Gastrocnemius medialis (tissue), 4 donors: ENCODE measurements at regions not wholly inside any gene's neighbourhood (a gene's known extent, or its start where the extent isn't known, plus 50 kb on each side); places are given as distances from the start of the nearest gene placed in this dataset.

Experiments used
- POLR2A ChIP-seq, 2 donors: fragments of 450-650 bp; IDR thresholded peaks; one replicate each; pipeline ENCODE4 v1.6.1; 2017; ENCODE audit warnings: antibody characterized with exemption in 2 of 2, mild to moderate bottlenecking in 2 of 2, moderate library complexity in 2 of 2
- TF ChIP-seq, protein P1 (sequence below), 5 experiments: fragments of 450-650 bp in 3 of 5; fragments of 200-600 bp in 2 of 5; sonication (generic) in 2 of 5; IDR thresholded peaks in 4 of 5; conservative IDR thresholded peaks in 1 of 5; 1 replicate in 4 of 5; 2 replicates in 1 of 5; pipeline ENCODE4 v1.5.1; 2016 to 2019; ENCODE audit warnings: antibody characterized with exemption in 5 of 5, mild to moderate bottlenecking in 3 of 5, moderate library complexity in 3 of 5

DNA sequence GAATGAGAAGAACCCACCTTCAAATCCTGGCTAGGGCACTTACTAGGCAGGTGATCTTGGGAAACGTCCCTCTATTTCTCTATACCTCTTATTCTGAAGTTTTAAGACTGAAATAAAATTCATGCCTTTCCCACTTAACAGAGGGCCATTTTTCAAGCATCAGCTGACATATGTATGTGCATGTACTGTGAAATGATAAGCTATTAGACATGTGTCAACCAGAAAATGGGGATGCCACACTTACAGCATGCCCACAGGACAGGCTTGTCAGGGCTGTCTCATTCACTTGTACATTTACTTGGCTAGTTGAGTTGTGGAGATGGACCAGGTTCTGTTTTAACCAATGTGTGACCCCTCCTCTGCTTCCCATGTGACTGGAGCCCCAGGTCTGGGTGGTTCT is 78.5 kb downstream of the C9orf152 start:
- TF ChIP-seq POLR2A (IDR thresholded peaks at IDR 0.05) = no peak
- TF ChIP-seq, protein P1, sequence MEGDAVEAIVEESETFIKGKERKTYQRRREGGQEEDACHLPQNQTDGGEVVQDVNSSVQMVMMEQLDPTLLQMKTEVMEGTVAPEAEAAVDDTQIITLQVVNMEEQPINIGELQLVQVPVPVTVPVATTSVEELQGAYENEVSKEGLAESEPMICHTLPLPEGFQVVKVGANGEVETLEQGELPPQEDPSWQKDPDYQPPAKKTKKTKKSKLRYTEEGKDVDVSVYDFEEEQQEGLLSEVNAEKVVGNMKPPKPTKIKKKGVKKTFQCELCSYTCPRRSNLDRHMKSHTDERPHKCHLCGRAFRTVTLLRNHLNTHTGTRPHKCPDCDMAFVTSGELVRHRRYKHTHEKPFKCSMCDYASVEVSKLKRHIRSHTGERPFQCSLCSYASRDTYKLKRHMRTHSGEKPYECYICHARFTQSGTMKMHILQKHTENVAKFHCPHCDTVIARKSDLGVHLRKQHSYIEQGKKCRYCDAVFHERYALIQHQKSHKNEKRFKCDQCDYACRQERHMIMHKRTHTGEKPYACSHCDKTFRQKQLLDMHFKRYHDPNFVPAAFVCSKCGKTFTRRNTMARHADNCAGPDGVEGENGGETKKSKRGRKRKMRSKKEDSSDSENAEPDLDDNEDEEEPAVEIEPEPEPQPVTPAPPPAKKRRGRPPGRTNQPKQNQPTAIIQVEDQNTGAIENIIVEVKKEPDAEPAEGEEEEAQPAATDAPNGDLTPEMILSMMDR (IDR thresholded peaks at IDR 0.05 in 4 of 5, conservative IDR thresholded peaks at IDR 0.05 in 1 of 5) = no peak
